GM23338 (cell line): ENCODE measurements at regions not wholly inside any gene's neighbourhood (a gene's known extent, or its start where the extent isn't known, plus 50 kb on each side); places are given as distances from the start of the nearest gene placed in this dataset.

Source experiments
- ATAC-seq: fragments of 200-7000 bp; cut with Tn5 transposase; 3 replicates; pipeline ENCODE4 v1.9.1; 2020
- DNase-seq: peaks from one replicate; pipeline ENCODE4 v3.0.0-alpha.2; 2015; ENCODE audit warnings: low spot score
- H2AFZ ChIP-seq: fragments of 200-600 bp; sonication (generic); 2 replicates; pipeline ENCODE4 v1.8.0; 2016; ENCODE audit warnings: antibody characterized with exemption, mild to moderate bottlenecking, moderate library complexity
- H3F3A ChIP-seq: fragments of 200-600 bp; sonication (generic); replicated peaks from 2 replicates; pipeline ENCODE4 v1.8.0; 2017; ENCODE audit warnings: antibody characterized with exemption, mixed run types, low read depth
- H3K27ac ChIP-seq: fragments of 200-600 bp; sonication (generic); 2 replicates; pipeline ENCODE4 v1.6.1; 2016; ENCODE audit warnings: low read depth
- H3K27me3 ChIP-seq: fragments of 200-600 bp; sonication (generic); 2 replicates; pipeline ENCODE4 v1.8.0; 2016; ENCODE audit warnings: mild to moderate bottlenecking, mixed run types, moderate library complexity; ENCODE audit not compliant: insufficient read depth
- H3K36me3 ChIP-seq: fragments of 200-600 bp; sonication (generic); 2 replicates; pipeline ENCODE4 v1.8.0; 2016; ENCODE audit warnings: mild to moderate bottlenecking; ENCODE audit not compliant: insufficient read depth
- H3K4me1 ChIP-seq: fragments of 200-600 bp; sonication (generic); 2 replicates; pipeline ENCODE4 v1.8.0; 2016; ENCODE audit warnings: mild to moderate bottlenecking, moderate library complexity; ENCODE audit not compliant: insufficient read depth
- H3K4me2 ChIP-seq: fragments of 200-600 bp; sonication (generic); 2 replicates; pipeline ENCODE4 v1.7.1; 2017; ENCODE audit warnings: mixed run types
- H3K4me3 ChIP-seq: fragments of 200-600 bp; sonication (generic); 2 replicates; pipeline ENCODE4 v1.6.1; 2016; ENCODE audit warnings: mixed run types
- H3K79me2 ChIP-seq: fragments of 200-600 bp; sonication (generic); replicated peaks from 2 replicates; pipeline ENCODE4 v1.8.0; 2017; ENCODE audit warnings: mild to moderate bottlenecking; ENCODE audit not compliant: insufficient read depth
- H3K9me2 ChIP-seq: fragments of 200-600 bp; sonication (generic); 2 replicates; pipeline ENCODE4 v1.8.0; 2017; ENCODE audit not compliant: insufficient read depth
- H4K20me1 ChIP-seq: fragments of 200-600 bp; sonication (generic); replicated peaks from 2 replicates; pipeline ENCODE4 v1.8.0; 2017; ENCODE audit warnings: mild to moderate bottlenecking; ENCODE audit not compliant: insufficient read depth
- H3K27ac Mint-ChIP-seq: 2 replicates; pipeline ENCODE4 v1.8.0; 2020; ENCODE audit warnings: inconsistent platforms, mild to moderate bottlenecking, moderate library complexity, mixed read lengths
- H3K27me3 Mint-ChIP-seq: 3 replicates; pipeline ENCODE4 v1.8.0; 2022; ENCODE audit warnings: low read depth, mild to moderate bottlenecking, moderate library complexity, mixed read lengths, inconsistent platforms; ENCODE audit not compliant: insufficient read depth, poor library complexity
- H3K36me3 Mint-ChIP-seq: 3 replicates; pipeline ENCODE4 v1.8.0; 2021; ENCODE audit warnings: low read depth, mild to moderate bottlenecking, inconsistent platforms, moderate library complexity, mixed read lengths
- H3K4me1 Mint-ChIP-seq: 3 replicates; pipeline ENCODE4 v1.8.0; 2020; ENCODE audit warnings: mild to moderate bottlenecking, inconsistent platforms, mixed read lengths
- H3K4me3 Mint-ChIP-seq: 3 replicates; pipeline ENCODE4 v1.8.0; 2021; ENCODE audit warnings: moderate library complexity, mild to moderate bottlenecking, inconsistent platforms, mixed read lengths
- H3K9me3 Mint-ChIP-seq: 3 replicates; pipeline ENCODE4 v1.8.0; 2020; ENCODE audit warnings: moderate library complexity, mild to moderate bottlenecking, inconsistent platforms, mixed read lengths
- CREB1 ChIP-seq: fragments of 250-450 bp; sonication (Bioruptor Pico); IDR thresholded peaks from 2 replicates; pipeline ENCODE4 v1.5.0; 2020; ENCODE audit warnings: low read depth, mild to moderate bottlenecking, moderate library complexity
- ETS1 ChIP-seq: IDR thresholded peaks from 2 replicates; pipeline ENCODE4 v1.6.1; 2016; ENCODE audit warnings: antibody characterized with exemption
- EZH2 ChIP-seq: fragments of 200-600 bp; sonication (generic); IDR thresholded peaks from one replicate; pipeline ENCODE4 v1.8.0; 2017; ENCODE audit warnings: antibody characterized with exemption, mild to moderate bottlenecking, low read depth; ENCODE audit not compliant: unreplicated experiment
- EZH2phosphoT487 ChIP-seq: fragments of 200-600 bp; sonication (generic); IDR thresholded peaks from one replicate; pipeline ENCODE4 v1.8.1; 2018; ENCODE audit warnings: antibody characterized with exemption; ENCODE audit not compliant: unreplicated experiment
- JUNB ChIP-seq: IDR thresholded peaks from one replicate; pipeline ENCODE4 v1.6.1; 2016; ENCODE audit warnings: antibody characterized with exemption; ENCODE audit not compliant: unreplicated experiment
- STAT1 ChIP-seq: IDR thresholded peaks from one replicate; pipeline ENCODE4 v1.6.1; 2016; ENCODE audit warnings: antibody characterized with exemption; ENCODE audit not compliant: unreplicated experiment
- ZNF114 ChIP-seq: fragments of 250-450 bp; sonication (Bioruptor Pico); IDR thresholded peaks from 2 replicates; pipeline ENCODE4 v1.5.0; 2020; ENCODE audit warnings: mild to moderate bottlenecking, moderate library complexity
- ZNF462 ChIP-seq: fragments of 250-450 bp; sonication (Bioruptor Pico); IDR thresholded peaks from 2 replicates; pipeline ENCODE4 v1.5.0; 2020; ENCODE audit warnings: mild to moderate bottlenecking, moderate library complexity

DNA sequence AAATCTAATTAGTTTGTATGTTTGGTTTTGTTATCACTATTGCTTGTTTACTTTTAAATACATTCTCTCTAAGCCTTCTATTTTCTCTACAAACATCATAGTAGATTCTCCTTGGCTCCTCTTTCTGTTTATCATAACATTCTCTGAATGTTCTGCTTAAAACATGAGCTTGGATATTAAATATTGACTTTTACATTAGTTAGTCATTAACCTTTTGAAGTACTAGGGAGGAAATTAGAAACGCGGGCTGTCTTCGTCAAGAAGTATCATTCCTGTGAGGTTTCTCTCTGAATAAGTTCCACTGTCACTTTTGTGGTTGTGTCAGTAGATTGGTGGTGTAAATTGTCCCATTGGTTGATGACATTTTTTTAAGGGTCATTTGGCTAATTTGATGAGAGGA lies 821.5 kb downstream of the EFNA5 start:
- no peak overlapping the region for H3K4me3 Mint-ChIP-seq
- Histone ChIP-seq H3F3A (no peaks in the 10 kb centered on the region), H3K4me1 (0 out of 2 replicates have a peak, but pooled peaks cover 6% of the 10 kb centered on the region), H3K79me2 (no peaks in the 10 kb centered on the region), H2AFZ (no peak overlapping the region), H3K4me2 (no peak overlapping the region), H3K27me3 (no peaks in the 10 kb centered on the region), H4K20me1 (no peaks in the 10 kb centered on the region), H3K4me3 (no peak overlapping the region), H3K36me3 (no peaks in the 10 kb centered on the region), H3K9me2 (no peaks in the 10 kb centered on the region), H3K27ac (no peak overlapping the region)
- peaks cover 2% of the 10 kb centered on the region for H3K9me3 Mint-ChIP-seq
- H3K4me1 Mint-ChIP-seq: peaks cover under 1% of the 10 kb centered on the region; the same call in 2 of the 3 replicates
- no peaks in the 10 kb centered on the region for H3K27me3 Mint-ChIP-seq
- no peak overlapping the region for H3K27ac Mint-ChIP-seq
- peaks cover 5% of the 10 kb centered on the region; the same call in 1 of the 3 replicates for H3K36me3 Mint-ChIP-seq
- ATAC-seq (no peak), DNase-seq (no peak)
- TF ChIP-seq ETS1 (no peak), ZNF114 (CRISPR knock-in tag) (no peak), ZNF462 (CRISPR knock-in tag) (no peak), EZH2 (no peak), CREB1 (CRISPR knock-in tag) (no peak), STAT1 (no peak), EZH2phosphoT487 (no peak), JUNB (no peak)
